ENCODE measurements at regions not wholly inside any gene's neighbourhood (a gene's known extent, or its start where the extent isn't known, plus 50 kb on each side); places are given as distances from the start of the nearest gene placed in this dataset.

DNA sequence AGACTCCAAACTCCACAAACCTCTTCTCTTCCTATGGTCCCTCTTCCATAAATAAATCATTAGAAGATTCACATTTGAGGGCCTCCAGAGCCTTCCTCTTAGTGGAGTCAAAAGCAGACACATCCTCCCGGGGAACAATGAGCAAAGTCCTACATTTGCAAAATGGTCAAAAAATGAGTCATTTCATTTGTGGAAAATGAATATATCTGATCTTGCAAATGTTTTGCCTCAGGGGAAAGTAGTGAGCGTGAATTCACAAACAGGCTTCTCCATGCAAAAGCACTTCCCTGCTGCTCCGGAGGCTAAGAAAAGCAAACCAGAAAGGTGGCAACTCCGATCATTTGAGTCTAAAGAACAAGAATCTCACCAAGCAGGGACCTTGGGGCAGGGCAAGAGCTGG lies 86.7 kb upstream of the IQSEC1 start:
- no peak for TF ChIP-seq POLR2A (IDR thresholded peaks at IDR 0.05; ENCODE audit: low read length)
- no peak for TF ChIP-seq GATA1 (IDR thresholded peaks at IDR 0.05; ENCODE audit: low read depth, low read length)
